ENCODE measurements at regions not wholly inside any gene's neighbourhood (a gene's known extent, or its start where the extent isn't known, plus 50 kb on each side); places are given as distances from the start of the nearest gene placed in this dataset.

GRCh38 chr20:23253524-23253923, 97.1 kb upstream of the NXT1 start:
- DNase-seq (ENCODE audit: low read depth), result no peak

- no peak for DNase-seq (ENCODE audit: low read depth)
Observed at GRCh38 chr20:23251779-23252178, 98.8 kb upstream of the NXT1 start.

- DNase-seq (ENCODE audit: low read depth), result no peak
Observed at GRCh38 chr20:23249541-23249940, 101.0 kb upstream of the NXT1 start.

GRCh38 chr20:23248461-23248882, 102.1 kb upstream of the NXT1 start:
- DNase-seq (ENCODE audit: low read depth), result no peak

DNA sequence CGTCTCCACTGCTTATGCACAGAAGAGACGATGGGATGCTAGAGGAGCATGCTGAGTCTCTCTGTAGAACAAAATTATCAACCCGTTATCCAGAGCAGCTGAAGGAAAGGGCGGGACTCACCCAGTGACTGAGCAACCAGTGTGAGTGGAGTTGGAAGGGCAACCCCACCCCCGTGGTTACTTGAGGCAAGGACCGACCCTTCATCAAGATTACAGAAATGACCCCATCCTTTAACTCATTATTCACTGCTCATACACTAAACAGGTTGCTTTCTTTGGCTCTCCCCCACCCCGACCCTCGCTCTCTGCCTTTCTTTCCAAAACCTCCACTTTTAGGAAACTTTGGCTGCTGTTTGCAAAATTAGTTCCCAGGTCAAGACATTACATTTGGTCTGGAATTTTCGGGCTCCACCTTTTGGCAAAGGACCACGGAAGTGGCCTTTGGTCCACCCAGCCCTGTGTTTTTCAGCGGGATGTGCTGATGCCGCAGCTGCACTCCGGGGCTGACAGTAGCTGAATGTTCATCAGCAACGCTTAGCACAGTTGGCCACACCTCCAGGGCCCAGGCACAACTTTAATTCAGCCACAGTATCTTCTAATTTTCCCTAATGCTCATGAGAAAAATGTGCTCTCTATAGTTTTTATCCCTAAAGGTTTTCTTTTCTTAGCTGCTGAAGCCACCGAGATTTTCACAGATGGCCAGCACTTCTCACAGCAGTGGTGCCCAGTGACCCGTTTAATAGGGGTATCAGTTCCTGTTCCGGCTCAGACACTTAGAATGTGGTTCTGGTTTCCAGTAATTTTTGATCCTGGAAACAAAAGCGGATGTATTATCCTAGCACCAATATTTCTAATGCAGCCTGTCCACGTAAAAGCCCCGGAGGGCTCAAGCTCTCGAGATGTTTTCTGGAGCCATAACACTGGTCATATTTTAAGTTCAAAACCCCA, 103.6 kb upstream of the NXT1 start:
- no peak for DNase-seq (ENCODE audit: low read depth)

GRCh38 chr20:23245553-23246181, 104.9 kb upstream of the NXT1 start:
- no peak for DNase-seq (ENCODE audit: low read depth)

GRCh38 chr20:23244916-23245552, 105.6 kb upstream of the NXT1 start:
- no peak for DNase-seq (ENCODE audit: low read depth)

DNA sequence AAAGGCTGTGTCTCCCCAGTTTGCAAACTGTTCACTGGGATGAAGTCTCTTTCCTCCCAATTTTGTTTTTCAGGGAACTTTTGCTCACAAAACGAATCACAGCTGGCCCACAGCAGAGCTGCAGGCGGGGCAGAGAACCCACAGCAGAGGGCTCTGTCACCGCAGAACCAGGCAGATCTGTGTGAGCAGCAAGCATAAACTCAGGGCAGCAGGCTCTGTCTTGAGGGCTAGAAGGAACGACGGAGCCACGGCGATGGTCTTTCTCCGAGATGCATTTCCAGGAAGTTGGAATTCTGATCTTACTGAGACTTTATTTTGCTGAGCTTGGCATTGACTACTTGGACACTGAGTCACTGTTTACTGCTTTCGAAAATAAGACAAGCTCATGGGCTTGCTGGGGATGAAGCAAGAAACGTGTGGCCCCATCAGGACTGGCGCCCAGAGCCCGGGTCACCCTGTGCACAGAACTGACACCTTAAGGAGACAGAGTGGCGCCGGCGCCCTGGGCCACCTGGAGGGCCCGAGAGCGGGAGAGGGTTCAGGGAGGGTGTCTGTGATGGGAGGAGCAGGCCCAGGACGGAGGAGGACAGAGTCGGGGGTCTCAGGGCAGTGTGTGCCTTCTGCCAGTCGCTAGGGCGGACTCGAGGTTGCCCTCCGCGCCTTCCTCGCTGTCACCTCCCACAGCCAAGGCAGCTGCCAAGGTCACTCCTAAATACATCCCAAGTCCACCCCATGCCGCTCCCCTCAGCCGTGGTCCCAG, 106.3 kb upstream of the NXT1 start:
- DNase-seq (ENCODE audit: low read depth), result no peak

- no peak for DNase-seq (ENCODE audit: low read depth)
Observed at GRCh38 chr20:23243791-23244155, 106.8 kb upstream of the NXT1 start.

DNA sequence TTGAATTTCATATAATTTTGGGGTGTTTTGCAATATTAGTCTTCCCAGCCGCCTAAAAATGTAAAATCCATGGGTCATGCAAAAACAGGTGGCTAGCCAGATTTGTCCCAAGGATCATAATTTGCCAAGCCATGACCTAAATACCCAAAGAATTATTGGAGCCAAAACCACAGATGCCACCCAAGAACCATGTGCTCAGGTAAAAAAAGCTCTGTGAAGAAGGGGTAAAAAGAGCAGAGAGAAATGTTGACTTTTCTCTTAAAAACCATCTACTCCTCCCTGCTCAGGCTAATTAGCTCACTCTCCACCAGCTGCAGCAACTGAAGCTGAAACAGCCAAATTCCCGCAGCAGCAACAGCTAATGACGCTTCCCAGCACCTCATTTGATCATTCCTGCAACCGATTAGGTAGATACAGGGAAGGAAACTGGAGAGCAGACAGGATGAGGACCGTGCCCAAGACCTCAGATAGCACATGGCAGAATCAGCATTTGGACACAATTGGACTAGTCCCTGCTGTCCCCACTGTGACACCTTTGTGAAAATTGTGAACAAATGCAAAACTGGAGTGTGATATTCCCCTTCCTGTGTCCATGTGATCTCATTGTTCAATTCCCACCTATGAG, 107.9 kb upstream of the NXT1 start:
- no peak for DNase-seq (ENCODE audit: low read depth)

DNA sequence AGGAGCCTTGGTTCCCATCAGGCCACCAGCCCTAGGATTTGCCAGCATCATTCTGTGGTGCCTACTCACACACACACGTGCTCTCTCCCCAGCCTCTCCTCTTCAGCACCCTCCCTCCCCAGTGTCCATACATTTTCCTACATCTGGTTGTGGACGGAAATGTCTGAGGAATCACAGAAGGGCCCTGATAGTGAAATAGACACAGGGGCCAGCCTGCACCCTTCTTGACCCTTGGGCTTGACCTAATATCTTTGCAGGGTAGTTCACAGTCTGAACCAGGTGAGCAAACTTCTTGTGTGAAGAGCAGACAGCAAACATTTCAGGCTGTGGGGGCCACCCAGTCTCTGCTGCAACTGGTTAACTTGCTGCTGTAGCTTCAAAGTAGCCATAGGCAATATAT, 108.5 kb upstream of the NXT1 start:
- no peak for DNase-seq (ENCODE audit: low read depth)

DNA sequence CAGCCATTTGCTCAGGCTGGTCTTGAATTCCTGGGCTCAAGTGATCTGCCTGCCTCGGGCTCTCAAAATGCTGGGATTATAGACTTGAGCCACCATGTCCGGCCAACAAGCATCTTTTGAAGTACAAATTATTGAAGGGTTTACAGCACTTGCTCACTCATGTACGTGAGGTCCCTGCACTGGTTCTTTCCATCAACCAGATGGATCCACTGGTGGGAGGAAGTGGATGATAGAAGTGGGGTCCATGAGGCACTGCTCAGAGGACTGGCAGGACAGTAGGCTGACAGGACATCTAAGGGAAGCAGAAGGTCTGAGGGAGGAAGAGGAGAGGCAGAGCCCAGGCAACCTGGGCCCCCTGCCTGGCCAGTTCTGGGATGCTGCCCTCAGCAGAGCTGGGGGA, 109.2 kb upstream of the NXT1 start:
- DNase-seq (ENCODE audit: low read depth), result no peak

DNA sequence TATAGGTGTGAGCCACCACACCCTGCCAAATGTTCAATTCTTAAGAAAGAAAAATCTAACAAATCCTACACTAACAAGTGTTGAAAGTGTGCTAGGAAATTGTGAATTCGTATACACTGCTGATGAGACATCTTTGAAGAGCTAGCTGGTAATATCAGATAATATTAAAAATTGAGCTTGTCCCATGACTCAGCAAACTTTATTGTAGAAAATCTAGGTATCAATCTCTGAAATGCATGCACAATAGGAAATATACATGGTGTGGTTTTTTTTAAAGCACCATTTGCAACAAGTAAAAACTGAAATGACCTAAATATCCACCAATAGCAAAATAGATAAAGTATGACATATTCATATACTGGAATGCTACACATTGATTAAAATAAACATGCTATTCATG, 110.1 kb upstream of the NXT1 start:
- DNase-seq (ENCODE audit: low read depth), result no peak

GRCh38 chr20:23237201-23237600, 113.4 kb upstream of the NXT1 start:
- DNase-seq (ENCODE audit: low read depth), result no peak

DNA sequence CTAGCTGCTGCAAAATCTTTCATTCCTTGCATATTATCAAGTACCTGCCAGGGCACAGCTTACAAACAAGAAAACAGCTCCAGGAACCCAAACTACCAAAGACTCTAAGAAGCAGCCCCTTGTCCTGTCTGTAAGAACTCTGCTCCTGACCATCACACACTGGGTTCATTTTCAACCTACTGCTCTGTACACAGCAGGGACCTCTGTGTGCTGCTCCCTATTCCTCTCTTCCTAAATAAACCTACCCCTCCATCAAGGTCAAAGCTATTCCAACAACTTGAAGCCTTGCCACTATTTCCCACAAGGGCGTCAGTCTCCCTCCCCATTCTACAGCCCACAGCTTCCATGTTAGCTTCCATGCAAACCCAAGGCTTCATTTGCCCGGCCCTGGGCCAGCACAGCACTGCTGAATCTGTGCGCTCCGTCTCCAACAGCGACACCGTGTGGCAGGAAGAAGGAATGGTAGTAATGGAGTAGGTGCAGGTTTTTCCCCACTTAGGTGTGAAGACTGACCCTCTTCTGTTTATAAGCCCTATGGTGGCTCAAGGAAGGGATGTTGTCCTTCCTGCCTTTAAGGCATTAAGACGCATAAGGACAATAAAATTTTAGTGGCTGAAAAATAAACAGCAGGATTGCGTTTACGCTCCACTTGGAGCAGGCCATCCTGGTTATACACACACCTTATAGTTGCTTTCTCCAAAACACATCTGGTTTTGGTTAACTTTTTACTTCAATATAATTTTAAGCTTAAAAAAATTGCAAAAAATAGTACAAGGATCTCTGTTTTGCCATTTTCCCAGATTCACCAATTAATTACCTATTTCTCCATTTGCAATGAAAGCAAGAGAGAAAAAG, 115.2 kb upstream of the NXT1 start:
- DNase-seq (ENCODE audit: low read depth), result no peak

- DNase-seq (ENCODE audit: low read depth), result no peak
Observed at GRCh38 chr20:23234311-23235078, 116.1 kb upstream of the NXT1 start.

GRCh38 chr20:23233341-23233740, 117.2 kb upstream of the NXT1 start:
- DNase-seq (ENCODE audit: low read depth), result no peak

GRCh38 chr20:23232679-23233308, 117.8 kb upstream of the NXT1 start:
- DNase-seq (ENCODE audit: low read depth), result no peak

- no peak for DNase-seq (ENCODE audit: low read depth)
Observed at GRCh38 chr20:23232219-23232581, 118.4 kb upstream of the NXT1 start.

Data from forelimb muscle (tissue), 1 donor.